ENCODE measurements at regions not wholly inside any gene's neighbourhood (a gene's known extent, or its start where the extent isn't known, plus 50 kb on each side); places are given as distances from the start of the nearest gene placed in this dataset.

DNA sequence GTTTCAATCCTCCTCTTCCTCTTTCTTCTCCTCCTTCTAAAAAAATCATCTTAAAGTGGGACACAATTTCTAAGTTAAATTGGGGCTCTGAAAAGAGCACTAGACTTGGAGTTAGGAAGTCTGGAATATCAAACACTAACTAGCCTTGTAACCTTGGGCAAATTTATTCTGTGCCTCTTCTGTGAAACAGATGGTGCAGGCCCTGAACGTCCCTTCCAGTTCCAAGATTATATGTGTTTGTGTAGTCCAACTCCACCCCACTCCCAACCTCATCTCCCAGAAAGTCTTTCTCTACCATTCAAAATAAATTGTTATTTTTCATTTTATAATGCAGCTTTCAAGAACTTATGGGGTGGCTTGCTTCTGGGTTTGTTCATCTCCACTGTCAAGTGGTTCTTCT lies 630.0 kb downstream of the LMO4 start:
- Histone ChIP-seq H3K9me2 (ENCODE audit: insufficient read depth, low read length) (no peaks in the 10 kb centered on the region), H3K27ac (ENCODE audit: low read depth, low read length, poor library complexity, severe bottlenecking) (no peak overlapping the region), H3K79me2 (ENCODE audit: insufficient read depth, low read depth, low read length) (no peaks in the 10 kb centered on the region), H3K36me3 (ENCODE audit: insufficient read depth, low read length) (no peaks in the 10 kb centered on the region), H2AFZ (ENCODE audit: low read length) (no peak overlapping the region), H3K4me3 (ENCODE audit: low read depth, low read length, poor library complexity, severe bottlenecking) (no peak overlapping the region), H4K20me1 (ENCODE audit: insufficient read depth, low read length) (no peaks in the 10 kb centered on the region), H3K4me2 (ENCODE audit: low read length) (no peak overlapping the region), H3K4me1 (ENCODE audit: insufficient read depth, low read length, poor library complexity, severe bottlenecking) (no peaks in the 10 kb centered on the region), H3K9me3 (ENCODE audit: low read length) (no peaks in the 10 kb centered on the region)
- ChIA-PET POLR2A (no interaction called here), CTCF (ENCODE audit: unreplicated experiment) (no interaction called here)
- TF ChIP-seq CTCF (conservative IDR thresholded peaks at IDR 0.05; ENCODE audit: low read length) (no peak), EZH2phosphoT487 (IDR thresholded peaks at IDR 0.05; ENCODE audit: borderline replicate concordance, low read depth, low read length) (no peak)
- BruUV-seq (replicated peaks), result no TSS peak
- intact Hi-C loops (cut with micrococcal nuclease; ENCODE audit: unreplicated experiment), result no loop called here
- no peak for DNase-seq (ENCODE audit: low spot score)

DNA sequence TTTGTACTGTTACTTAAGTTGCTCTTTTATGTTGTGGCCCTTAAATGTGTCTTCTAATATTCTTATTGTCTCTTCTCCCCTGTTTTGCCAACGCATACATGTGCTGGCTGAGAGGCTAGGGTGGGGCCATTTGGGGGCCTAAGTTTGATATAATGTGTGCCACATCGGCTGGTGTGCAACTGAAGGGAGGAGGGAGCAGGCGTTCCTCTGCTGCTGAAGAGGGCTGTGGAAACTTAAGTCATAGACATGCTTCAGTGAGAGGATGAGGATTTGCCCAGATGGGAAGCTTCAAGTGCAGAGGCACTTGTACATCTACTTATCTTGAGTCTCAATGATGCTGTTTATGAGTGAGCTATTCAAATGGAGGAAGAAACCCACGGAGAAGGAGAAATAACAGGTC lies 630.6 kb downstream of the LMO4 start:
- H2AFZ ChIP-seq (ENCODE audit: low read length), result no peak overlapping the region
- H3K36me3 ChIP-seq (ENCODE audit: insufficient read depth, low read length), result no peaks in the 10 kb centered on the region
- no peak for TF ChIP-seq CTCF (conservative IDR thresholded peaks at IDR 0.05; ENCODE audit: low read length)
- TF ChIP-seq EZH2phosphoT487 (IDR thresholded peaks at IDR 0.05; ENCODE audit: borderline replicate concordance, low read depth, low read length), result no peak
- H3K79me2 ChIP-seq (ENCODE audit: insufficient read depth, low read depth, low read length), result no peaks in the 10 kb centered on the region
- DNase-seq (ENCODE audit: low spot score), result no peak
- H3K4me1 ChIP-seq (ENCODE audit: insufficient read depth, low read length, poor library complexity, severe bottlenecking), result no peaks in the 10 kb centered on the region
- H3K9me2 ChIP-seq (ENCODE audit: insufficient read depth, low read length), result no peaks in the 10 kb centered on the region
- H3K27ac ChIP-seq (ENCODE audit: low read depth, low read length, poor library complexity, severe bottlenecking), result no peak overlapping the region
- no peaks in the 10 kb centered on the region for H4K20me1 ChIP-seq (ENCODE audit: insufficient read depth, low read length)
- intact Hi-C loops (cut with micrococcal nuclease; ENCODE audit: unreplicated experiment), result no loop called here
- H3K4me2 ChIP-seq (ENCODE audit: low read length), result no peak overlapping the region
- CTCF ChIA-PET (ENCODE audit: unreplicated experiment), result no interaction called here
- no TSS peak for BruUV-seq (replicated peaks)
- POLR2A ChIA-PET, result interaction anchor here (0.6 kb wide), 1 partner anchor 69 kb away, joined by 3 read pairs; no protein-coding TSS in a partner anchor
- H3K4me3 ChIP-seq (ENCODE audit: low read depth, low read length, poor library complexity, severe bottlenecking), result no peak overlapping the region
- no peaks in the 10 kb centered on the region for H3K9me3 ChIP-seq (ENCODE audit: low read length)

GRCh38 chr1:87961992-87962391 lies 633.3 kb downstream of the LMO4 start:
- H4K20me1 ChIP-seq (ENCODE audit: insufficient read depth, low read length), result no peaks in the 10 kb centered on the region
- no peak overlapping the region for H3K27ac ChIP-seq (ENCODE audit: low read depth, low read length, poor library complexity, severe bottlenecking)
- H2AFZ ChIP-seq (ENCODE audit: low read length), result no peak overlapping the region
- no peak overlapping the region for H3K4me3 ChIP-seq (ENCODE audit: low read depth, low read length, poor library complexity, severe bottlenecking)
- intact Hi-C loops (cut with micrococcal nuclease; ENCODE audit: unreplicated experiment), result no loop called here
- H3K9me3 ChIP-seq (ENCODE audit: low read length), result no peaks in the 10 kb centered on the region
- BruUV-seq (replicated peaks), result no TSS peak
- no peaks in the 10 kb centered on the region for H3K9me2 ChIP-seq (ENCODE audit: insufficient read depth, low read length)
- TF ChIP-seq EZH2phosphoT487 (IDR thresholded peaks at IDR 0.05; ENCODE audit: borderline replicate concordance, low read depth, low read length) (no peak), CTCF (conservative IDR thresholded peaks at IDR 0.05; ENCODE audit: low read length) (no peak)
- ChIA-PET POLR2A (no interaction called here), CTCF (ENCODE audit: unreplicated experiment) (no interaction called here)
- H3K79me2 ChIP-seq (ENCODE audit: insufficient read depth, low read depth, low read length), result no peaks in the 10 kb centered on the region
- no peaks in the 10 kb centered on the region for H3K36me3 ChIP-seq (ENCODE audit: insufficient read depth, low read length)
- H3K4me1 ChIP-seq (ENCODE audit: insufficient read depth, low read length, poor library complexity, severe bottlenecking), result no peaks in the 10 kb centered on the region
- no peak for DNase-seq (ENCODE audit: low spot score)
- no peak overlapping the region for H3K4me2 ChIP-seq (ENCODE audit: low read length)

All from OCI-LY7 (cell line).